Liver (tissue), 8 donors: ENCODE measurements at regions not wholly inside any gene's neighbourhood (a gene's known extent, or its start where the extent isn't known, plus 50 kb on each side); places are given as distances from the start of the nearest gene placed in this dataset.

Experiments used
- DNase-seq: peaks from one replicate; pipeline ENCODE4 v3.0.0-alpha.2; 2017; ENCODE audit warnings: low spot score
- H3K27ac ChIP-seq, 2 donors: one replicate each; pipeline ENCODE4 v1.7.0; 2013; ENCODE audit warnings: inconsistent platforms in 2 of 2, low read length in 2 of 2, control low read depth in 1 of 2, low read depth in 1 of 2, mild to moderate bottlenecking in 1 of 2
- H3K27me3 ChIP-seq, 4 donors: one replicate each; pipeline versions ENCODE4 v1.6.1 to v1.7.0; 2013; ENCODE audit warnings: low read length in 3 of 4, inconsistent platforms in 1 of 4, mild to moderate bottlenecking in 1 of 4, moderate library complexity in 1 of 4; ENCODE audit not compliant: control insufficient read depth in 4 of 4, insufficient read depth in 4 of 4
- H3K36me3 ChIP-seq, 4 donors: one replicate each; pipeline versions ENCODE4 v1.6.1 to v1.7.0; 2013; ENCODE audit warnings: low read length in 3 of 4, mild to moderate bottlenecking in 3 of 4, low read depth in 1 of 4, moderate library complexity in 1 of 4; ENCODE audit not compliant: control insufficient read depth in 4 of 4, insufficient read depth in 3 of 4
- H3K4me1 ChIP-seq, 4 donors: one replicate each; pipeline versions ENCODE4 v1.6.1 to v1.7.0; 2013; ENCODE audit warnings: low read length in 3 of 4, mild to moderate bottlenecking in 3 of 4, moderate library complexity in 1 of 4; ENCODE audit not compliant: control insufficient read depth in 4 of 4, insufficient read depth in 4 of 4
- H3K4me3 ChIP-seq, 3 donors: one replicate each; pipeline versions ENCODE4 v1.6.1 to v1.7.0; 2013; ENCODE audit warnings: low read length in 3 of 3, control low read depth in 1 of 3, low read depth in 1 of 3, mild to moderate bottlenecking in 1 of 3
- H3K9ac ChIP-seq, 2 donors: one replicate each; pipeline ENCODE4 v1.7.0; 2013; ENCODE audit warnings: low read length in 2 of 2, mild to moderate bottlenecking in 2 of 2, moderate library complexity in 2 of 2, control low read depth in 1 of 2, low read depth in 1 of 2
- H3K9me3 ChIP-seq, 4 donors: one replicate each; pipeline versions ENCODE4 v1.6.1 to v1.7.0; 2013; ENCODE audit warnings: low read length in 3 of 4; ENCODE audit not compliant: control insufficient read depth in 4 of 4
- ATF3 ChIP-seq: IDR thresholded peaks from 2 replicates; pipeline ENCODE4 v1.6.1; 2016; ENCODE audit warnings: antibody characterized with exemption
- EGR1 ChIP-seq, 2 donors: IDR thresholded peaks; 2 replicates each; pipeline ENCODE4 v1.6.1; 2016 to 2018; ENCODE audit warnings: antibody characterized with exemption in 2 of 2, low read depth in 2 of 2
- FOXA1 ChIP-seq: IDR thresholded peaks from 2 replicates; pipeline ENCODE4 v1.6.1; 2016; ENCODE audit warnings: antibody characterized with exemption
- FOXA2 ChIP-seq: IDR thresholded peaks from 2 replicates; pipeline ENCODE4 v1.6.1; 2016; ENCODE audit warnings: antibody characterized with exemption
- GABPA ChIP-seq, 2 donors: IDR thresholded peaks in 1 of 2; conservative IDR thresholded peaks in 1 of 2; 2 replicates each; pipeline ENCODE4 v1.6.1; 2016; ENCODE audit warnings: antibody characterized with exemption in 2 of 2, mild to moderate bottlenecking in 1 of 2, moderate library complexity in 1 of 2
- HNF4A ChIP-seq, 2 donors: conservative IDR thresholded peaks; 2 replicates each; pipeline ENCODE4 v1.6.1; 2016; ENCODE audit warnings: antibody characterized with exemption in 2 of 2, mild to moderate bottlenecking in 2 of 2
- HNF4G ChIP-seq: IDR thresholded peaks from 2 replicates; pipeline ENCODE4 v1.6.1; 2016; ENCODE audit warnings: antibody characterized with exemption
- JUND ChIP-seq, 2 donors: IDR thresholded peaks; 2 replicates each; pipeline ENCODE4 v1.6.1; 2016; ENCODE audit warnings: antibody characterized with exemption in 2 of 2
- NR2F2 ChIP-seq: IDR thresholded peaks from 2 replicates; pipeline ENCODE4 v1.6.1; 2016; ENCODE audit warnings: antibody characterized with exemption
- RAD21 ChIP-seq, 2 donors: IDR thresholded peaks; 2 replicates each; pipeline ENCODE4 v1.6.1; 2016; ENCODE audit warnings: antibody characterized with exemption in 2 of 2, mild to moderate bottlenecking in 2 of 2
- REST ChIP-seq: IDR thresholded peaks from 2 replicates; pipeline ENCODE4 v1.6.1; 2016; ENCODE audit warnings: antibody characterized with exemption, mild to moderate bottlenecking
- RXRA ChIP-seq, 2 donors: IDR thresholded peaks; 2 replicates each; pipeline ENCODE4 v1.6.1; 2017 to 2018; ENCODE audit warnings: antibody characterized with exemption in 2 of 2, mild to moderate bottlenecking in 1 of 2
- SP1 ChIP-seq: IDR thresholded peaks from 2 replicates; pipeline ENCODE4 v1.6.1; 2018; ENCODE audit warnings: antibody characterized with exemption, mild to moderate bottlenecking
- TAF1 ChIP-seq: conservative IDR thresholded peaks from 2 replicates; pipeline ENCODE4 v1.6.1; 2016; ENCODE audit warnings: antibody characterized with exemption, mild to moderate bottlenecking
- YY1 ChIP-seq: IDR thresholded peaks from 2 replicates; pipeline ENCODE4 v1.6.1; 2016; ENCODE audit warnings: antibody characterized with exemption, mild to moderate bottlenecking
- ZBTB33 ChIP-seq: IDR thresholded peaks from 2 replicates; pipeline ENCODE4 v1.6.1; 2016; ENCODE audit warnings: antibody characterized with exemption
- whole genome bisulfite sequencing: extraction: QIAGEN DNeasy Blood & Tissue Kit; methylation state at CpG from one replicate; pipeline ENCODE4 v1.1.7; 2013; 5-methylcytosine and 5-hydroxymethylcytosine counted together
- TF ChIP-seq, protein P1 (sequence below): IDR thresholded peaks from 2 replicates; pipeline ENCODE4 v1.6.1; 2016; ENCODE audit warnings: antibody characterized with exemption
- TF ChIP-seq, protein P2 (sequence below): fragments of 150-350 bp; IDR thresholded peaks from 2 replicates; pipeline ENCODE4 v1.5.1; 2017; ENCODE audit warnings: improper control_type of control experiment, low read depth, low read length; ENCODE audit not compliant: missing input control
- donor health status: healthy.
- donor health status: healthy.
- donor health status: healthy.
- donor health status: healthy.
- donor health status: healthy.

GRCh38 chr15:94033014-94033682 lies 198.2 kb upstream of the MCTP2 start:
- no peak overlapping the region for H3K9ac ChIP-seq
- no peak overlapping the region for H3K27ac ChIP-seq
- no peaks in the 10 kb centered on the region for H3K36me3 ChIP-seq
- no peaks in the 10 kb centered on the region for H3K4me1 ChIP-seq
- peaks cover 0 to 2% (median 0%) of the 10 kb centered on the region in 4 donors for H3K27me3 ChIP-seq
- 55% methylated on average over 8 of the region's 8 CpGs for WGBS
- no peak overlapping the region for H3K4me3 ChIP-seq
- H3K9me3 ChIP-seq = no peaks in the 10 kb centered on the region
- no peak for DNase-seq
- no peak for TF ChIP-seq YY1
- no peak for TF ChIP-seq GABPA (IDR thresholded peaks at IDR 0.05 in 1 of 2, conservative IDR thresholded peaks at IDR 0.05 in 1 of 2)
- TF ChIP-seq EGR1 (IDR thresholded peaks at IDR 0.05; ENCODE audit: low read depth in 2 of 2) = no peak
- TF ChIP-seq, protein P1, sequence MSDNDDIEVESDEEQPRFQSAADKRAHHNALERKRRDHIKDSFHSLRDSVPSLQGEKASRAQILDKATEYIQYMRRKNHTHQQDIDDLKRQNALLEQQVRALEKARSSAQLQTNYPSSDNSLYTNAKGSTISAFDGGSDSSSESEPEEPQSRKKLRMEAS = no peak
- no peak for TF ChIP-seq RAD21 (IDR thresholded peaks at IDR 0.05)
- no peak for TF ChIP-seq RXRA (IDR thresholded peaks at IDR 0.05)
- TF ChIP-seq HNF4A (conservative IDR thresholded peaks at IDR 0.05) = no peak
- TF ChIP-seq HNF4G = no peak
- no peak for TF ChIP-seq FOXA2
- TF ChIP-seq FOXA1 = no peak
- TF ChIP-seq TAF1 = no peak
- TF ChIP-seq REST = no peak
- no peak for TF ChIP-seq SP1
- no peak for TF ChIP-seq JUND (IDR thresholded peaks at IDR 0.05)
- TF ChIP-seq, protein P2, sequence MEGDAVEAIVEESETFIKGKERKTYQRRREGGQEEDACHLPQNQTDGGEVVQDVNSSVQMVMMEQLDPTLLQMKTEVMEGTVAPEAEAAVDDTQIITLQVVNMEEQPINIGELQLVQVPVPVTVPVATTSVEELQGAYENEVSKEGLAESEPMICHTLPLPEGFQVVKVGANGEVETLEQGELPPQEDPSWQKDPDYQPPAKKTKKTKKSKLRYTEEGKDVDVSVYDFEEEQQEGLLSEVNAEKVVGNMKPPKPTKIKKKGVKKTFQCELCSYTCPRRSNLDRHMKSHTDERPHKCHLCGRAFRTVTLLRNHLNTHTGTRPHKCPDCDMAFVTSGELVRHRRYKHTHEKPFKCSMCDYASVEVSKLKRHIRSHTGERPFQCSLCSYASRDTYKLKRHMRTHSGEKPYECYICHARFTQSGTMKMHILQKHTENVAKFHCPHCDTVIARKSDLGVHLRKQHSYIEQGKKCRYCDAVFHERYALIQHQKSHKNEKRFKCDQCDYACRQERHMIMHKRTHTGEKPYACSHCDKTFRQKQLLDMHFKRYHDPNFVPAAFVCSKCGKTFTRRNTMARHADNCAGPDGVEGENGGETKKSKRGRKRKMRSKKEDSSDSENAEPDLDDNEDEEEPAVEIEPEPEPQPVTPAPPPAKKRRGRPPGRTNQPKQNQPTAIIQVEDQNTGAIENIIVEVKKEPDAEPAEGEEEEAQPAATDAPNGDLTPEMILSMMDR = no peak
- TF ChIP-seq ATF3 = no peak

DNA sequence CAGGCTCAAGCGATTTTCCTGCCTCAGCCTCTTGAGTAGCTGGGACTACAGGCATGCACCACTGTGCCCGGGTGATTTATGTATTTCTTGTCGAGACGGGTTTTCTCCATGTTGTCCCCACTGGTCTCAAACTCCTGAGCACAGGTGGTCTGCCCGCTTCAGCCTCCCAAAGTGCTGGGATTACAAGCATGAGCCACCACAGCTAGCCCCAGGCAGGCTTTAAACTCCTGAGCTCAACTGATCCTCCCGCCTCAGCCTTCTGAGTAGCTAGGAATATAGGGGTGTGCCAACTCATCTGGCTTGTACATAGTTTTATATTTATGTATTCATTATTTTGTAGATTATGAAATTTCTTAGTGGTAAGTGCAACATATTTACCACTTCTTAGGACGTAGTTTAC lies 198.8 kb upstream of the MCTP2 start:
- no peak overlapping the region for H3K27ac ChIP-seq
- no peaks in the 10 kb centered on the region for H3K36me3 ChIP-seq
- WGBS = 84% methylated on average over 7 of the region's 7 CpGs
- H3K9me3 ChIP-seq = no peaks in the 10 kb centered on the region
- H3K4me1 ChIP-seq = no peaks in the 10 kb centered on the region
- H3K9ac ChIP-seq = no peak overlapping the region
- H3K27me3 ChIP-seq = no peaks in the 10 kb centered on the region
- no peak overlapping the region for H3K4me3 ChIP-seq
- no peak for DNase-seq
- TF ChIP-seq ZBTB33 (no peak), RAD21 (IDR thresholded peaks at IDR 0.05) (no peak), FOXA1 (no peak), HNF4G (no peak), RXRA (IDR thresholded peaks at IDR 0.05) (no peak), YY1 (no peak), EGR1 (IDR thresholded peaks at IDR 0.05; ENCODE audit: low read depth in 2 of 2) (no peak), NR2F2 (no peak), SP1 (no peak), TAF1 (no peak), GABPA (IDR thresholded peaks at IDR 0.05 in 1 of 2, conservative IDR thresholded peaks at IDR 0.05 in 1 of 2) (no peak), ATF3 (no peak), JUND (IDR thresholded peaks at IDR 0.05) (no peak)
- TF ChIP-seq, protein P1 = no peak
- TF ChIP-seq, protein P2 = no peak
